ENCODE measurements at regions not wholly inside any gene's neighbourhood (a gene's known extent, or its start where the extent isn't known, plus 50 kb on each side); places are given as distances from the start of the nearest gene placed in this dataset.

- no peak for DNase-seq
These were observed 143.3 kb upstream of the ANKFN1 start for GRCh38 chr17:56009795-56010651.

DNA sequence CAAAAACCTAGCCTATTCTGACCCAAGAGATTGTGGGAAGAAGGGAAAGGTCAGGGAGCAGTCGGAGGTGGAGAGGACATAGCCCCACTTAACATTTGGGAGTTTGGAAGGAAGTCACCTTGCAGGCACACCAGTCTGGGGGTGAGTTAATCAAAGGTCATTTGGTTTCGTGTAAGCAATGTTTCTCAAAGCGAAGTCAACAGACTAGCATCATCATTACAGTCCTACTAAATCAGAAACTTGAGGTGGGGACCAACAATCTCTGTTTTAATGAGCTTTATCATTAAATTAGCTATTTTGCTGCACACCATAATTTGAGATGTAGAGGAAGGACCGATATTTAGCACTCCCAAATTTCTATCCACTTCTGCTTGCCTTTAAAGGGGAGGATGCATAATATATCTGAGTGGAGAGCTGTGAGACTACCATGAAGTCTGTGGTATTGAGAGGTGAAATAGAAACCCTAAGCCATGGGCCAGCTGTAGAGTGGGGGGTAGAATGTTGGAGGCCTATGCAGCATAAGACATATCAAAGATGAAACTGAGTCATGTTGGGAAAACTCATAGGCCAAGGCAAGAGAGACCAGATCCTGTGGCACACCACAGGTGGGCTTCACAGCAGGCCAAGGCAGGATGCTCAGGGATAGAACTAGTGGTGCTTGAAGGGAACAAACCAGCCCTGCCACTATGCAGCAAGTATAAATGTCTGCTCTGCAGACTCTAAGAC lies 141.7 kb upstream of the ANKFN1 start:
- DNase-seq = peak; percentile 15

DNA sequence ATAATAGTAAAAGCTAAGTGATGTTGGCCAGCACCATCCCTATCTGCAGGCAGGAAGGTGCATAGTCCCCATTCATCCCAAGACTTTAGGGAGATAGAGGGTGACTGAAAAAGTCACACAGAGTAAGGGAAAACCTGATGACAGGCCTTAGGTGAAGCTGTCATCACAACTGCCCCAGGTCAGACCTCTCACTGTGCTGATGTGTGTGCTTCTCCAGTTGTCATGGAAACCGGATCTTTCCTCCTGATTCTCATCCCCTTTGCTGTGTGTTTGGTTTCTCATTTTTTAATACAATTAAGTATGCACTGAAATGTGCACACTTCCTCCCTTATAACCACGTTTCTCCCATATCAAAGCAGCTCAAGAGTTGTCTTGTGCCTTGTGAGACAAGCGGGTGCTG lies 135.1 kb upstream of the ANKFN1 start:
- DNase-seq = no peak

DNA sequence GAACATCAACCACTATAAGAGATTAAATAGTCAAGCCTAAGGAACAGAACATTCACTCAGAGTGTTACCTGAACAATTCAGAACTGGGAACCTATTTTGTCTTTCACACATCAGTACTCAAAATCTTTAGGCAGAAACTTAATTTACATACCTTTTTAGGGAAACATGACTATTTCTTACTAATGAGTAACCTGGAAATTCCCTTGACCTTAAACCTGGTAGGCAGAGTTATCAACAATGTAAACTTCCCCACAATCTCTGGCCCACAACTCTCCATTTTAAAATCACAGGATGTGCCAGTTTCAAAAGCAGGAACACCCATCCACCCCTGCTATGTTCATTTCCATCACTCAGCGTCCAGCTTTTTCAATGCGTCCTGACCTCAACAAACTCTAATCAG lies 132.9 kb upstream of the ANKFN1 start:
- DNase-seq = peak; percentile 5

DNA sequence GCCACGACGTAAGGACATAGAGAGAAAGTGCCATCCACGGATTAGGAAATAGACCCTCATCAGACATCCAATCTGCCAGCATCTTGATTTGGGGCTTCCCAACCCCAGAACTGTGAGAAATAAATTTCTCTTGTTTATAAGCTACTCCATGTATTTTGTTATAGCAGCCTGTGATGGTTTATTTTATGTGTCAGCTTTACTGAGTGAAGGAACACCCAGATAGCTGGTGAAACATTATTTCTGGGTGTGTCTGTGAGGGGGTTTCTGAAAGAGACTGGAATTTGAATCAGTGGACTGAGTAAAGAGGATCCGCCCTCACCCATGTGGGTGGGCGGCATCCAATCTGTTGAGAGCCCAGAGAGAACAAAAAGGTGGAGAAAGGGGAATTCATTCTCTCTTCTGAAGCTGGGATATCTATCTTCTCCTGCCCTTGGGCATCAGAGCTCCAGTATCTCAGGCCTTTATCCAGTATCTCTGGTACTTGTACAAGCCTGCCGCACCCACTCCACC lies 131.5 kb upstream of the ANKFN1 start:
- no peak for DNase-seq

GRCh38 chr17:56023851-56024250 lies 129.4 kb upstream of the ANKFN1 start:
- DNase-seq = peak; percentile 16

GRCh38 chr17:56026915-56027314 lies 126.4 kb upstream of the ANKFN1 start:
- no peak for DNase-seq

DNA sequence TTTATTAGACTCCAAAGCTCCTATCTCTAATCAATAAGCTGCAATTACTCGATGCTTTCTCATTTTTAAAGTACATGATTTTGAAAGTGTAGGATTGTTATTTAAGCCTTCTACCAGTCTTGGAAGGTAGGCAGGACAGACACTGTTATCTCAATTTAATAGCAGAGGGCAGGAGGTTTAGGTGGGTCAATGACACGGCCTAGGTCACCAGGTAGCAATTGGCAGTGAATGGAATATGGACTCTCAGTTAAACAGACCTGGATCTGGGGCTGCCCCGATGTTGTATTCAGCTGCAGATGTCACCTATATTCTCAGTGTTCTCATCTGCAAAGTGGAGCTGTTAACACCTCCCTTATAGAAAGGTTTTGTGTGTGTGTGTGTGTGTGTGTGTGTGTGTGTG lies 124.4 kb upstream of the ANKFN1 start:
- DNase-seq = no peak

- no peak for DNase-seq
These were observed 123.2 kb upstream of the ANKFN1 start for GRCh38 chr17:56030009-56030624.

- no peak for DNase-seq
These were observed 121.6 kb upstream of the ANKFN1 start for GRCh38 chr17:56031636-56032035.

DNA sequence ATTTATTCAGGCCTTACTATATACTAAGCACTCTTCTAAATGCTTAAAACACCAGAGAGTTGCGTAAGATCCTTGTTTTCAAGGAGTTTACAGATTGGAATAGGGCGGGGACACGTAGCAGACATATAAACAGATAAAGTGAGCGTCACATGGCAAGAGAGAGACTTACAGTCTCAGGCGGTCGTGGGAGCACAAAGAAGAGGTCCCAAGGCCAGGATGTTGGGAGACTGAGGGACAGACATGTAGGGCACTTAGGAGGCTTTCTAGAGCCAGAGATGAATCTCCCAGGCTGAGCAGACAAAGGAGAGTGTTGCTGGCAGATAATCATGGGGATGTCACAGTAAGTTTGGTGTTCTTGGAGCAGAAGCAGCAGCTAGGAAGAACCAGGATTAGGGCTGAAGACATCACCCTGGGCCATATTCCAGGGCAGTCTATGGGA lies 119.1 kb upstream of the ANKFN1 start:
- no peak for DNase-seq

- DNase-seq = no peak
These were observed 115.1 kb upstream of the ANKFN1 start for GRCh38 chr17:56038131-56038530.

- no peak for DNase-seq
These were observed 107.4 kb upstream of the ANKFN1 start for GRCh38 chr17:56045872-56046271.

DNA sequence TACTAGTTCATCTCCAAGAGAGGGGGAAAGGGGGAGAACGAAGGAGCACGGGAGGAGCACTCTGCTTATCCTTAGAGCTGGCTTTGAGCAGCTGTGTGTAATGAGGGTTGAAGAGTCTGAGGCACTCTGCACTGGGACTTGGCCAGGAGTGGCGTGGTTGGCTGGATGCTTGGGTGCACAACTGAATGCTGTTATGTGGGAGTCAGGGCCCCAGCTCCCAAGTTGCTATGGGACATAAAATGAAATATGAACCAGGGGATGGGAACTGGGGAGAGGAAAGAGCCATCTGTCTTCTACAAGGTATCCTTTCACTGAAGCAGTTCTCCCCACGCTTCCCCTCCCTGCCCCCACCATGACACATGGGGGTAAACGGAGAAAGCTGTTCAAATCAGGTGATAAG lies 105.9 kb upstream of the ANKFN1 start:
- no peak for DNase-seq

- no peak for DNase-seq
These were observed 95.4 kb upstream of the ANKFN1 start for GRCh38 chr17:56057869-56058268.

GRCh38 chr17:56064506-56064905 lies 88.8 kb upstream of the ANKFN1 start:
- DNase-seq = no peak

DNA sequence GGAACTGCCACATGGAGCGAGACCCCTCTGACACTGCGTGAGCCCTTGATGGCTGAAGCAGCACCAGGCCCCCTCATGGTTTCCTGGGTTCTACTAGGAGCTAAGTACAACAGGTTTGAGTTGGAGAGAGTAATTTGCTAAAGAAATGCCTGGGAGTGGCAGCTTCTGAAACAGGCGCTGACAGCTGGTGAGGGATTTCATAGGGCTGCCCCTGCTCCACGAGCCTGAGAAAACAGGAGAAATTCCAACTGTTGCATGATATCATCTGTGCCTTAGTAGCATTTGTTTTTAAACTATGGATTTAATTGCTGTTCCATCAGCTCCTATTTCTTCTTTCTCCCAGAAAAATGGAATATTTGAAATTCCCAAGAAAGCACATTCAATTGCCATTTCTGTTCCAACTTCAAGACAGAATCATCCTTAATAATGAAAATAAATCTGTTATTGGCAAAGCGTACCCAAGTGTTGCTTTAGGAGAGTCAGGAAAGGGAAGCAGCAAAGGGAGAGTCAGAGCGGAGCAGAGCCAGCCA lies 78.8 kb upstream of the ANKFN1 start:
- no peak for DNase-seq

GRCh38 chr17:56076980-56077379 lies 76.3 kb upstream of the ANKFN1 start:
- DNase-seq = no peak

DNA sequence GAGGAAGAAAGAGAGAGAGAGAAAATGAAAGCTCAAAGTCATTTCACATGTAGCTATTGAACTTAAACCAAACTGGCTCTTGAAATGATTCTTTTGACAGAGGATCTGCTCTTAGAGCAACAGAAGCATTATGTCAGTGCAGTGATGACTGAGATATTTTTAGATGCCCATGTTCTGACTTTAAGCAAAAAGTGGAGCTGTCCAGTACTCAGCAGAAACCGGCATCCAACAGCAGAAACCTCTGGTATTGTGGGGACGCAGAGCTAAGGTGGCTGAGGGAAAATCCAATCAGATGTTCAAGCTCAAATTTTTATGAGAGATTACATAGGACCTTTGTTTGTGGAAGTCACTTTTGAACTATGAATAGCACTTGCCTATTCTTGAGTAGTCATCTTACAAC lies 69.8 kb upstream of the ANKFN1 start:
- no peak for DNase-seq

DNA sequence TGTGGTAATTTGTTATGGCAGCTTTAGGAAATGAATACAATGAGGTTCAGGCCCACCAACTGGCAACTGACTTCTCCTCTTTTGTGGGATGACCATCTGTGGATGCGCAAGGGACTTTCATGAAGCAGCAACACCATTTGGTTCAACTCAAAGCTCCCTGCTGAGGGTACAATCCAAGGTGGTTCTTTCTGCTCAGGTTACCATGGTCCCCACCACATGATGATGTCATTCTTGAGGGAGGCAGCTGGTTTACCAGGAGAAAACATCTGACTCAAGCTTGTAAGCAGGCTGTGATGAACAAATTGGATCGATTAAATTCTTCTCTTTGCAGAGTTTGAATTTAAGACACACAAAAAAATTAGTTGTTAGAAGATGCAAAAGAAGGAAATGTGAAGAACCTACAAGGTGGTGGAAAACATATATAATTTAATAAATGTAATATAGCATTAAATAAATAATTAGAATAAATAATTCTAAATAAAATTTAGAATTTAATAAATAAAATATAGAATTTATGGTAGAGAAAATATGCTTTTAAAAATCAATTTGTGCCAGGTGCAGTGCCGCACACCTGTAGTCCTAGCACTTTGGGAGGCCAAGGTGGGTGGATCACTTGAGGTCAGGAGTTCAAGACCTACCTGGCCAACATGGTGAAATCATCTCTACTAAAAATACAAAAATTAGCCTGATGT lies 67.6 kb upstream of the ANKFN1 start:
- DNase-seq = no peak

GRCh38 chr17:56087199-56087598 lies 66.1 kb upstream of the ANKFN1 start:
- DNase-seq = no peak

DNA sequence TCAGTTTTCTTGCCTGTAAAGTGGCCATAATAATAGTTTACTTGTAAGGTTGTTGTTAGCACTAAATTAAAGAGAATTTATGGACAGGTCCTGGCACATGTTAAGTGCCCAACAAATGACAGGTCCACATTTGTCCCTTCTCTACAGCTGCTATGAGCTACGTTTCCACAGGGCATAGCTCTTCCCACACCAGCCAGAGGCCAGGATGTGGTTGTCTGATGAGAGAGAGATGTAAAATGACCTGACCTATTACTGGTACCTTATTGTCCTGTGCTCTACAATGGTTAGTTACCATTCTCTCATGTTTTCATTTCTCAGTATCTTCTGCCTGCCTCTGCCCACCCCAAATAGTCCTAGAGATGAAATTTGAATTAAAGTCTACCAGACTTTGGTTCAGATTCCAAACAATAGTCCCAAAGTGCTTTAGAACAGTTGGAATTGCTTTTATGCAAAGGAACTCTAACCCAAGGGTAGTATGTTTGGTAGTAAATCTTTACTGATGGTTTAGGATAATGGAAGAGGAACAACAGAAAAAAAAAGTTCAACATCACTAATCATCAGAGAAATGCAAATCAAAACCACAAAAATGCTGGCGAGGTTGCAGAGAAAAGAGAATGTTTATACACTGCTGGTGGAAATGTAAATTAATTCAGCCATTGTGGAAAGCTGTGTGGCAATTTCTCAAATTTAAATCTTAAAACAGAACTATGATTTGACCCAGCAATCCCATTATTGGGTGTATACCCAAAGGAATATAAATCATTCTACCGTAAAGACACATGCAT lies 57.1 kb upstream of the ANKFN1 start:
- no peak for DNase-seq
